ENCODE measurements at regions not wholly inside any gene's neighbourhood (a gene's known extent, or its start where the extent isn't known, plus 50 kb on each side); places are given as distances from the start of the nearest gene placed in this dataset.

DNA sequence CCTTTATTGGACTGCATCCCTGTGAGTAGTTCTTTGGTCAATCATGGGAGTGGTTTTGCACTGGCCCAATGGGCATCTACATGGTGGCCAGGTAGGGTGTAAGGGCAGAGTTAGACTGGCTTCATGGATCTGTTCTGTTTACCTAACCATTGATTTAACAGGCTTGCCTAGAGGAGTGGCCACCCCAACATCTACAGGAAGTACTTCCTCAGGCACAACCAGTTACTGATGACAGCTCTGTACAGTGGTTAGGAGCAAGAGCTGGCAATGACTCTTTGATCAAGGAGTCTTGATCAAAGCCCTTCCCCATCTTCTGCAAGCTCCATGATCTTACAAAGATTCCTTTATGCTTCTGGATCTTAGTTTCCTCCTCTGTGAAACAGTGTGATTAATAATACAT lies 140.9 kb upstream of the CYP1B1 start:
- TF ChIP-seq, protein P1, sequence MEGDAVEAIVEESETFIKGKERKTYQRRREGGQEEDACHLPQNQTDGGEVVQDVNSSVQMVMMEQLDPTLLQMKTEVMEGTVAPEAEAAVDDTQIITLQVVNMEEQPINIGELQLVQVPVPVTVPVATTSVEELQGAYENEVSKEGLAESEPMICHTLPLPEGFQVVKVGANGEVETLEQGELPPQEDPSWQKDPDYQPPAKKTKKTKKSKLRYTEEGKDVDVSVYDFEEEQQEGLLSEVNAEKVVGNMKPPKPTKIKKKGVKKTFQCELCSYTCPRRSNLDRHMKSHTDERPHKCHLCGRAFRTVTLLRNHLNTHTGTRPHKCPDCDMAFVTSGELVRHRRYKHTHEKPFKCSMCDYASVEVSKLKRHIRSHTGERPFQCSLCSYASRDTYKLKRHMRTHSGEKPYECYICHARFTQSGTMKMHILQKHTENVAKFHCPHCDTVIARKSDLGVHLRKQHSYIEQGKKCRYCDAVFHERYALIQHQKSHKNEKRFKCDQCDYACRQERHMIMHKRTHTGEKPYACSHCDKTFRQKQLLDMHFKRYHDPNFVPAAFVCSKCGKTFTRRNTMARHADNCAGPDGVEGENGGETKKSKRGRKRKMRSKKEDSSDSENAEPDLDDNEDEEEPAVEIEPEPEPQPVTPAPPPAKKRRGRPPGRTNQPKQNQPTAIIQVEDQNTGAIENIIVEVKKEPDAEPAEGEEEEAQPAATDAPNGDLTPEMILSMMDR (IDR thresholded peaks at IDR 0.05): no peak
- TF ChIP-seq EP300 (IDR thresholded peaks at IDR 0.05) (no peak), POLR2A (IDR thresholded peaks at IDR 0.05) (no peak)
